Keratinocyte (primary cell): ENCODE measurements at regions not wholly inside any gene's neighbourhood (a gene's known extent, or its start where the extent isn't known, plus 50 kb on each side); places are given as distances from the start of the nearest gene placed in this dataset.

Source experiments
- DNase-seq: peaks from one replicate; pipeline ENCODE4 v3.0.0-alpha.2; 2011; ENCODE audit warnings: low read depth, missing footprints, low spot score
- FAIRE-seq: peaks from 2 replicates; lab custom pipeline; 2011; peaks lifted over from hg19 to GRCh38; lab: Jason Lieb, UNC
- H2AFZ ChIP-seq: 2 replicates; pipeline ENCODE4 v1.6.0; 2012; ENCODE audit warnings: low read length, control low read depth, inconsistent platforms; ENCODE audit not compliant: control insufficient read depth
- H3K27ac ChIP-seq: 2 replicates; pipeline ENCODE4 v1.5.1; 2011; ENCODE audit warnings: low read length; ENCODE audit not compliant: control insufficient read depth, insufficient read depth
- H3K27me3 ChIP-seq: 3 replicates; pipeline ENCODE4 v1.6.0; 2011; ENCODE audit warnings: low read length; ENCODE audit not compliant: control insufficient read depth, insufficient read depth; ENCODE audit errors: extremely low read depth
- H3K36me3 ChIP-seq, 2 experiments: 2 replicates in 1 of 2; 3 replicates in 1 of 2; pipeline ENCODE4 v1.5.1; 2011; ENCODE audit warnings: low read length in 2 of 2, mild to moderate bottlenecking in 1 of 2; ENCODE audit not compliant: control insufficient read depth in 2 of 2, insufficient read depth in 2 of 2; ENCODE audit errors: extremely low read depth in 1 of 2
- H3K4me1 ChIP-seq: 3 replicates; pipeline ENCODE4 v1.5.1; 2011; ENCODE audit warnings: low read length; ENCODE audit not compliant: control insufficient read depth, insufficient read depth; ENCODE audit errors: extremely low read depth
- H3K4me2 ChIP-seq: 3 replicates; pipeline ENCODE4 v1.6.0; 2011; ENCODE audit warnings: low read depth, low read length; ENCODE audit not compliant: control insufficient read depth, insufficient read depth; ENCODE audit errors: extremely low read depth
- H3K4me3 ChIP-seq, 3 experiments: fragments of 200-600 bp in 1 of 3; sonication (generic) in 1 of 3; 2 replicates in 2 of 3; 3 replicates in 1 of 3; pipeline ENCODE4 v1.5.1; 2011 to 2016; ENCODE audit warnings: low read length in 3 of 3, mild to moderate bottlenecking in 3 of 3, control low read depth in 2 of 3, inconsistent platforms in 1 of 3, low read depth in 1 of 3, mixed read lengths in 1 of 3, mixed run types in 1 of 3, moderate library complexity in 1 of 3; ENCODE audit not compliant: control insufficient read depth in 2 of 3, insufficient read depth in 2 of 3; ENCODE audit errors: extremely low read depth in 1 of 3
- H3K79me2 ChIP-seq: 2 replicates; pipeline ENCODE4 v1.6.0; 2012; ENCODE audit warnings: low read length; ENCODE audit not compliant: control insufficient read depth, insufficient read depth
- H3K9ac ChIP-seq: 3 replicates; pipeline ENCODE4 v1.6.0; 2011; ENCODE audit warnings: low read length; ENCODE audit not compliant: control insufficient read depth, insufficient read depth; ENCODE audit errors: extremely low read depth
- H3K9me1 ChIP-seq: 3 replicates; pipeline ENCODE4 v1.6.0; 2011; ENCODE audit warnings: low read length; ENCODE audit not compliant: control insufficient read depth, insufficient read depth; ENCODE audit errors: extremely low read depth
- H3K9me3 ChIP-seq: 2 replicates; pipeline ENCODE4 v1.5.1; 2012; ENCODE audit warnings: low read depth, low read length; ENCODE audit not compliant: control insufficient read depth
- H4K20me1 ChIP-seq: 3 replicates; pipeline ENCODE4 v1.6.0; 2011; ENCODE audit warnings: low read length; ENCODE audit not compliant: control insufficient read depth, insufficient read depth; ENCODE audit errors: extremely low read depth
- CTCF ChIP-seq, 3 experiments: IDR thresholded peaks in 1 of 3; conservative IDR thresholded peaks in 1 of 3; optimal IDR thresholded peaks in 1 of 3; 2 replicates in 2 of 3; 3 replicates in 1 of 3; pipeline versions ENCODE3 to v1.5.1; 2011; ENCODE audit warnings: low read length in 3 of 3, mild to moderate bottlenecking in 3 of 3, moderate library complexity in 2 of 3, control low read depth in 1 of 3, inconsistent platforms in 1 of 3; ENCODE audit not compliant: insufficient read depth in 2 of 3; ENCODE audit errors: extremely low read depth in 1 of 3
- EZH2 ChIP-seq: IDR thresholded peaks from one replicate; pipeline ENCODE4 v1.6.1; 2012; ENCODE audit warnings: inconsistent platforms, mild to moderate bottlenecking, low read length, moderate library complexity
- dilution Hi-C: fragments of 300-500 bp; cut with MboI; formaldehyde crosslinking; loops from one replicate; pipeline ENCODE4 v1.7.0; 2020; ENCODE audit warnings: low sequenced_read_pairs; ENCODE audit not compliant: extremely low pct_ligation_motif_present

- Histone ChIP-seq H3K4me3 (no peak overlapping the region), H3K27me3 (no peaks in the 10 kb centered on the region), H3K27ac (no peak overlapping the region), H3K4me1 (peaks cover 19% of the 10 kb centered on the region), H3K79me2 (no peaks in the 10 kb centered on the region), H3K9me1 (peaks cover 2% of the 10 kb centered on the region), H3K36me3 (no peaks in the 10 kb centered on the region), H3K4me2 (no peak overlapping the region), H3K9ac (no peak overlapping the region), H4K20me1 (no peaks in the 10 kb centered on the region), H3K9me3 (no peaks in the 10 kb centered on the region), H2AFZ (no peak overlapping the region)
- DNase-seq (no peak), FAIRE-seq (no peak)
- dilution Hi-C loops: no loop called here
- TF ChIP-seq CTCF (optimal IDR thresholded peaks at IDR 0.05 in 1 of 3, IDR thresholded peaks at IDR 0.05 in 1 of 3, conservative IDR thresholded peaks at IDR 0.05 in 1 of 3; ENCODE audit: extremely low read depth in 1 of 3, insufficient read depth in 2 of 3, low read length in 3 of 3): no peak
- no peak for TF ChIP-seq EZH2
These were observed 108.6 kb upstream of the GPC1 start for GRCh38 chr2:240326886-240327285.

GRCh38 chr2:240327566-240327965 lies 107.9 kb upstream of the GPC1 start:
- no peaks in the 10 kb centered on the region for H3K9me3 ChIP-seq
- no peak overlapping the region for H3K4me2 ChIP-seq
- H3K4me3 ChIP-seq: no peak overlapping the region
- H2AFZ ChIP-seq: no peak overlapping the region
- H3K4me1 ChIP-seq: peaks cover 19% of the 10 kb centered on the region
- peaks cover 2% of the 10 kb centered on the region for H3K9me1 ChIP-seq
- no peaks in the 10 kb centered on the region for H4K20me1 ChIP-seq
- no peak overlapping the region for H3K9ac ChIP-seq
- no peak overlapping the region for H3K27ac ChIP-seq
- dilution Hi-C loops: no loop called here
- DNase-seq (no peak), FAIRE-seq (no peak)
- H3K79me2 ChIP-seq: no peaks in the 10 kb centered on the region
- TF ChIP-seq CTCF (optimal IDR thresholded peaks at IDR 0.05 in 1 of 3, IDR thresholded peaks at IDR 0.05 in 1 of 3, conservative IDR thresholded peaks at IDR 0.05 in 1 of 3; ENCODE audit: extremely low read depth in 1 of 3, insufficient read depth in 2 of 3, low read length in 3 of 3) (no peak), EZH2 (no peak)
- no peaks in the 10 kb centered on the region for H3K36me3 ChIP-seq
- H3K27me3 ChIP-seq: no peaks in the 10 kb centered on the region
